HG03575 (cell line): ENCODE measurements at regions not wholly inside any gene's neighbourhood (a gene's known extent, or its start where the extent isn't known, plus 50 kb on each side); places are given as distances from the start of the nearest gene placed in this dataset.
"Not testable (repeated sequence)": the region's sequence is repeated elsewhere in the genome, so short reads cannot be mapped to it uniquely, and the experiment has no call there.

ENCODE experiments used
- ATAC-seq: cut with Tn5 transposase; IDR thresholded peaks from one replicate; pipeline ENCODE4 v1.9.1; 2021; ENCODE audit not compliant: unreplicated experiment, insufficient number of reproducible peaks, low FRiP score; ENCODE audit errors: extremely low read depth

GRCh38 chr4:33400504-33400903, 2680.3 kb downstream of the PCDH7 start:
- no peak for ATAC-seq

- ATAC-seq = no peak
Measured at GRCh38 chr4:33407496-33407895, 2687.3 kb downstream of the PCDH7 start.

GRCh38 chr4:33411182-33411581, 2691.0 kb downstream of the PCDH7 start:
- no peak for ATAC-seq

- ATAC-seq = no peak
Measured at GRCh38 chr4:33421887-33422286, 2701.7 kb downstream of the PCDH7 start.

- ATAC-seq = no peak
Measured at GRCh38 chr4:33422656-33423055, 2702.5 kb downstream of the PCDH7 start.

GRCh38 chr4:33425936-33426335, 2705.8 kb downstream of the PCDH7 start:
- no peak for ATAC-seq

- no peak for ATAC-seq
Measured at GRCh38 chr4:33427676-33428075, 2707.5 kb downstream of the PCDH7 start.

GRCh38 chr4:33429971-33430370, 2709.8 kb downstream of the PCDH7 start:
- ATAC-seq = no peak

GRCh38 chr4:33437406-33437805, 2717.2 kb downstream of the PCDH7 start:
- ATAC-seq = no peak

- no peak for ATAC-seq
Measured at GRCh38 chr4:33446953-33447352, 2726.8 kb downstream of the PCDH7 start.

GRCh38 chr4:33448948-33449347, 2728.8 kb downstream of the PCDH7 start:
- no peak for ATAC-seq

- no peak for ATAC-seq
Measured at GRCh38 chr4:33453436-33453835, 2733.3 kb downstream of the PCDH7 start.

- no peak for ATAC-seq
Measured at GRCh38 chr4:33453916-33454315, 2733.7 kb downstream of the PCDH7 start.

- no peak for ATAC-seq
Measured at GRCh38 chr4:33465565-33465964, 2745.4 kb downstream of the PCDH7 start.

GRCh38 chr4:33467291-33467690, 2747.1 kb downstream of the PCDH7 start:
- ATAC-seq = no peak

GRCh38 chr4:33470805-33471204, 2750.6 kb downstream of the PCDH7 start:
- no peak for ATAC-seq

- no peak for ATAC-seq
Measured at GRCh38 chr4:33477715-33478114, 2757.5 kb downstream of the PCDH7 start.

GRCh38 chr4:33482773-33483172, 2761.5 kb downstream of the ARAP2 start:
- ATAC-seq = no peak

- no peak for ATAC-seq
Measured at GRCh38 chr4:33485111-33485510, 2759.2 kb downstream of the ARAP2 start.

GRCh38 chr4:33493231-33493630, 2751.1 kb downstream of the ARAP2 start:
- ATAC-seq = no peak

- ATAC-seq = no peak
Measured at GRCh38 chr4:33494150-33494549, 2750.2 kb downstream of the ARAP2 start.

- not testable (repeated sequence) for ATAC-seq
Measured at GRCh38 chr4:33501587-33501986, 2742.7 kb downstream of the ARAP2 start.
